ENCODE measurements at regions not wholly inside any gene's neighbourhood (a gene's known extent, or its start where the extent isn't known, plus 50 kb on each side); places are given as distances from the start of the nearest gene placed in this dataset.

- TF ChIP-seq CTCF (IDR thresholded peaks at IDR 0.05), result no peak
- no peaks in the 10 kb centered on the region for H3K4me1 ChIP-seq (ENCODE audit: low read depth)
- no peak for ATAC-seq
- intact Hi-C loops (cut with DNase I, micrococcal nuclease), result no loop called here
- no peaks in the 10 kb centered on the region for H3K9me3 ChIP-seq
- no peaks in the 10 kb centered on the region for H3K36me3 ChIP-seq (ENCODE audit: low read depth)
- no peak for DNase-seq
- no peak overlapping the region for H3K4me3 ChIP-seq
Measured at GRCh38 chr15:89034305-89034704, 54.0 kb upstream of the ABHD2 start.

- no peak overlapping the region for H3K4me3 ChIP-seq
- DNase-seq (no peak), ATAC-seq (no peak)
- H3K4me1 ChIP-seq (ENCODE audit: low read depth), result no peaks in the 10 kb centered on the region
- intact Hi-C loops (cut with DNase I, micrococcal nuclease), result no loop called here
- H3K36me3 ChIP-seq (ENCODE audit: low read depth), result no peaks in the 10 kb centered on the region
- TF ChIP-seq CTCF (IDR thresholded peaks at IDR 0.05), result no peak
- H3K9me3 ChIP-seq, result no peaks in the 10 kb centered on the region
Measured at GRCh38 chr15:89035150-89035549, 53.1 kb upstream of the ABHD2 start.

GRCh38 chr15:89035658-89036057 is 52.6 kb upstream of the ABHD2 start:
- H3K9me3 ChIP-seq, result no peaks in the 10 kb centered on the region
- ATAC-seq, result no peak
- no peaks in the 10 kb centered on the region for H3K36me3 ChIP-seq (ENCODE audit: low read depth)
- intact Hi-C loops (cut with DNase I, micrococcal nuclease), result no loop called here
- H3K4me3 ChIP-seq, result no peak overlapping the region
- H3K4me1 ChIP-seq (ENCODE audit: low read depth), result no peaks in the 10 kb centered on the region
- TF ChIP-seq CTCF (IDR thresholded peaks at IDR 0.05), result no peak
- DNase-seq, result no peak

GRCh38 chr15:89038146-89038545 is 50.1 kb upstream of the ABHD2 start:
- TF ChIP-seq CTCF (IDR thresholded peaks at IDR 0.05), result no peak
- ATAC-seq, result no peak

More at GRCh38 chr15:89038146-89038545, 50.1 kb upstream of the ABHD2 start:
- Histone ChIP-seq H3K9me3 (no peaks in the 10 kb centered on the region), H3K36me3 (ENCODE audit: low read depth) (no peaks in the 10 kb centered on the region), H3K4me1 (ENCODE audit: low read depth) (no peaks in the 10 kb centered on the region), H3K4me3 (no peak overlapping the region)
- no peak for DNase-seq
- intact Hi-C loops (cut with DNase I, micrococcal nuclease), result no loop called here

All from mucosa of descending colon (tissue), 3 donors.